HG03521 (cell line): ENCODE measurements at regions not wholly inside any gene's neighbourhood (a gene's known extent, or its start where the extent isn't known, plus 50 kb on each side); places are given as distances from the start of the nearest gene placed in this dataset.

Source experiments
- ATAC-seq: cut with Tn5 transposase; IDR thresholded peaks from one replicate; pipeline ENCODE4 v1.9.1; 2021; ENCODE audit warnings: mild to moderate bottlenecking, moderate library complexity; ENCODE audit not compliant: unreplicated experiment

DNA sequence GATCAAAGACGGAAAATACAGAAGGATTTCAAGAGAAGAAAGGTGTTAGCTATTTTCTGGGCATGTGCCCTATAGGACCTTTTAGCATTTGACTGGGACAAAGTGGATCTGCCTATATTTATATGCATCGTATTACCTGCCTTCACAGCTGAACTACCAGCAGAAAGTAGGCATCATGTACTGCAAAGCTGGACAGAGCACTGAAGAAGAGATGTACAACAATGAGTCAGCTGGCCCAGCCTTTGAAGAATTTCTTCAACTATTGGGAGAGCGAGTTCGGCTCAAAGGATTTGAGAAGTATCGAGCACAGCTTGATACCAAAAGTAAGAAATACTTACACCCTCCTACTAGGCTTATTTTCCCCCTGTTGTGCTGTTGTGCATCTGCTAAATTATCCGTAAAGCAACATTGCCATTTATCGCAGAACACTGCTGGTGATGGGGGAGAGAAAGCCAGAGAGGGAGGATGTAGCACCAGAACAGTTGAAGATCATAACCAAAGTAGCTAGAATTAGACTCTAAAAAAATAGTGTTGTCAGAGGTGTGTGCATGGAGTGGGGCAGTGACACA is 282.0 kb upstream of the RGS6 start:
- ATAC-seq, result no peak

DNA sequence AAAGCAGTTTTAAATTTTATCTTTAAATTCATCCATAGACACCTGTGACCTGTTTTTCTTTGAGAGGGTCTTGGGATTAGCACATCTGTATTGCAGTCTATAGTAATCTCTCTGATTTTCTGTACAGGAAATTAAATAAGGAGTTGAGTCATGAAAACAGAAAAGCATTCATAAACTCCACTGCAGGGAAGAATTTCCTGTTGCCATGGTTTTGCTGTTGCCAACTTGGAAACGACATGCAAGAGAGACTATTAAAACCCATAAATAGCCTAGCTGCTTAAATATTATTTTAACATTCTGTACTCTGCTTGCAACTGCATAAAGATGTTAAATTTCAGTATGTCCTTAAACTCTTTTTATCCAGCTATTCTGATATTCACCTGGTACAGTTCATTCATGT is 281.0 kb upstream of the RGS6 start:
- ATAC-seq, result no peak

DNA sequence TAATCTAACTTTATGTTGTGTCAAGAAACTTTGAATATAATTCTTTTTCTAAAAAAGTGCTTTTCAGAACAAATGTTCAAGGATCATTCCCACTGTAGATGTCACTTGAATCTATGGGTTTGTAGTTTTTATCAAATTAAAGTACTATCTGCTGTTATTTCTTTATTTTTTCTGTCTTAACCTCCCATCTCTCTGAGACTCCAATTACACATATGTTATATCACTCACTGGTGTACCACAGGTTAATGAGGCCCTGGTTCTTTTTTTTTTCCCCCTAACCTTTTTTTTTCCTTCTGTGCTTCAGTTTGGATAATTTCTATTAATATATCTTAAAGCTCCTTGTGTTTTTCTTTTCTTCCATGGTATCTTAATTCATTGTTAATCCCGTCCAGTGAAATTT is 279.9 kb upstream of the RGS6 start:
- no peak for ATAC-seq

DNA sequence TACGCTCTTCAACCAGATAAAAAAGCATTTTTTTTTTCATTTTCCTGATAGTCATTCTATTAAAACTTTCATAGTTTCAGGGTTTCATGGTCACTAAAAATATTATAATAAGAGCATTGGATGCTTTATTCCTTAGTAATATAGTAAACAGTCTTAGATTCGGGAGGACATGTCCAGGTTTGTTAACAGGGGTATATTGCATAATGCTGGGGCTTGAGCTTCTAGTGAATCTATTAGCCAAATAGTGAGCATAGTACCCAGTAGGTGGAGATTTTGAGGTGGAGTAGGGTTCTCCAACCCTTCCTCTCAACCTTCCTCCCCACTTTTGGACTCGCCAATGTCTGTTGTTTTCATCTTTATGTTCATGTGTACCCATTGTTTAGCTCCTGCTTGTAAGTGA is 277.4 kb upstream of the RGS6 start:
- ATAC-seq, result no peak

DNA sequence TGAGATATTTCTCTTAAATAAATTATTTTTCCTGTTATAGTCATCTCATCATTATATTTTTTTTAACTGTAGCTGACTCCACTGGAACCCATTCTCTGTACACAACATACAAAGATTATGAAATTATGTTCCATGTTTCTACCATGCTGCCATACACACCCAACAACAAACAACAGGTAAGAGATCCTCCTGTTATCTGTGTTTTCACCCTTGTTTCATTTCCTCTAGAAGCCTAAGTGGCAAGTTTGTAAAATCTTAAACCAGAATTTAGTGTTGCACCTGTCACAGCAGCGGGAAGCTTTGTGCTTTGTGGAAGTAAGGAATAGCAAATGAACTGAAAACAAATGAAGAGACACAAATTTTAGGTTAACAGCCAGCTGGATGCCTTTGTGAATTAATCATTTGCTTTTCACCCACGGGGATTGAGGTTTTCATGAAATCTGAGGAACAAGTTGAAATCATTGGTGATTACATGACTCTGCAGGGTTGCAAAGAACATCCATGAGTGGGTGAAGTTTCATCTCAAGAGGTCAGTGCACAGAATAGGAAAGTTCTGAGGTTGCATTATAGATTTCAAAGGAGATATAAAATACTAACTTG is 273.9 kb upstream of the RGS6 start:
- no peak for ATAC-seq

DNA sequence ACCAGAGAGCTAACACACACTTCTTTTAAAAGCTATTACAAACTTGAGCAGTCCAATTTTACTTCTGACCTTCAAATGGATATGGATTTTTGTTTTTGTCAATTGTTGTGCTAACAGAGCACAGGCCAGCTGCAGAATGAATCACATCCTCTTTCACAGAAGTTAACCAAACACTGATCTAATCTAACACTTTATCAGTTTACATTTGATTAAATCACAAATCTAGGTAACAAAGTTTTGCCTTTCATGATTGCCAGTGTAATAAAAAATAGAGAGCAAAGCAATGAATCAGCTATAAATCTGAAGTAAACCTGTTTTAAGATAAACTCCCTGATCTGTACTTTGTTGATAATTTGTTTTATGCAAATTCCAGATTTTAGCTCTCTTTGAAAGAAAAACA is 273.1 kb upstream of the RGS6 start:
- ATAC-seq, result no peak

DNA sequence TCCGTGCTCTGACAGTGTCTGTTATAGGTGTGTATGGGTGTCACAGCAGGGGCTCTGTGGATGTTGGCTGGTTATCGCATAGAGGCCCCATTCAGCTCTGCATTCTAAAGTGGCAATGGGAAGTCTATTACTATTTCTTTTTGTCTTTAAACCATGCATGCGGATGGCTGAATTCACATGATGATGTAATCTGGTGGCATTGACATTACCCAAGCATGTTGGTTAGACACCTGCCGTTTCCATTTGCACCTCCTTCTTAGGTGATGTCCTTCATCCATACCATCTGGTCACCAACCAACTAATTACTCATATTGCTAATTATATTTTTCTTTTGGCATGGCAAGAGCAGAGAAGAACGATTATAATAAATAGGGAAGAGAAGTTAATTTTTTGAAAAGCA is 270.8 kb upstream of the RGS6 start:
- no peak for ATAC-seq

DNA sequence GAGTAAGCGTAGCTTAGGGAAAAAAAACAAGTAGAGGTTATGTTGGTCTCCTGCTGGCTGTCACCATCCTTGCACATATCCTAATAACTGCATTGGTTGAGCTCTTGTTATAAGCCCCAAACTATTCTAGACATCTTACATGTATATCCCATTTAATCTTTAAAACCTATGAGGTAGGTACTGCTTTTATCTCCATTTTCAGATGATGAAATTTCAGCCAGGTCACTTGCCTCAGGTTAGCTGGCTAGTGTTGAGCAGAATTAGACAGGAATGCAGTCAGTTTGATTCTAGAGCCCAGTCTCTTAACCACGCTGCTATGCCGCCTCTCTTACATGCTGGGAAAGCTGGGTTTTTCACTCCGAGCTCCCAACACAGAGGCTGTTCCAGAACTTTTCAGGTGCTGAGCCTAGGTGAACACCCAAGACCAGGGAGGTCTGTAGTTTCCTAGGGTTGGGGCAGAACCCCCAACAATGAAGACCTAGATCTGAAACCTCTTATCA is 269.9 kb upstream of the RGS6 start:
- ATAC-seq, result no peak

DNA sequence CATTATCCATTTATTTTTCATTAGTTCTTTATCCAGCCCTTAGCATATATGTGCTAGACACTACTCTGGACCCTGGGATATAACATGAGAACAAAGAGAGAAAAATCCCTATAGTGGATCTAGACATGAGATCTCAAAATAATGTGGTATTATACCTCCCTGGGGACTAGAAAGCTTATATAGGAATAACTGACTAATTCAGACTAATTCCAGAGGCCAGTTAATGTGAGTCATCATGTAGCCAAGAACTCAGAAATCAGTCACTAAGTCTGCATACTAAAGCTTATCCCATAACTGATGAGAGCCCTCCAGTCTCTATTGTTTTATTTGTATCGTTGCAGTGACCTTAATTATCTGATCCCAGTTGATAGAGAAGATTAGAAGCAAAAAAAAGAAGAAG is 267.1 kb upstream of the RGS6 start:
- no peak for ATAC-seq

DNA sequence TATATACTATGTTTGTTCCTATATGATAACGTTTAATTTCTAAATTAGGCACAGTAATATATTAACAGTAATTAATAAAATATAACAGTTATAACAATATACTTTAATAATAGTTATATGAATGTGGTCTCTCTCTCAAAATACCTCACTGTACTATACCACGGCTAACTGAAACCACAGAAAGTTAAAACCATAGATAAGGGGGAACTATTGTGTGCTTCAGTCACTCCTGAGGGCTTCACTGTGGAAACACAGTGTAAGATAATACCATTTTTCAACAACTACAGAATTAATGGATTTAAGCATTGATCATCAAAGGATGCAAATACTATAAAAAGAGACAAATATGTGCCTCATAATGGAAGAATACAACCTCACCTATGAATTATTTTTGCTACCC is 266.4 kb upstream of the RGS6 start:
- no peak for ATAC-seq

DNA sequence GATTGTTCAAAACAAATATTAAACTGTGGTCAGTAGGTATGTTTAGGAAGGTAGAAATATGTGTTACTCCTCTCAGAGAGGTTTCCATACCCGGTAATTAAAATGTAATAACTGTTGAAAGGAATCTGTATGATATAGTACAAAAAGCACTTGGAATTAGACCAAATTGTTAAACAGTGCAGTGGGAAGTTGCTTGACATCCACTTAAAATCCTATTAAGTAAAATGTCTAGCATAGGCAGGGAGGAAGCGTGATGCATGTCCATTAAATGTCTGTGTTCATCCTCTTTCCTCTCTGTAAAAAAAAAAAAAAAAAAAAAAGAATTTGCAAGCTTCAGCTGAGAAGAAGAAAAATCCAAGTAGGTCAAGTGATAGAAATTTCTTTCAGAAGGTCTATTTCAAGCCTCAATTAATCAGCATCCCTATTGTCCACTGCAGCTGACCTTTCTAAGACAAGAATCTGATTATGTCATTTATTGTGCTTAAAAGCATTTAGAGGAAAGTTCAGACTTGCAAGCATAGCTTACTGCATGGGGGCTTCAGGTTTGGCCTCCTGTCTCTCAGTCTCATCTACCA is 265.6 kb upstream of the RGS6 start:
- no peak for ATAC-seq

DNA sequence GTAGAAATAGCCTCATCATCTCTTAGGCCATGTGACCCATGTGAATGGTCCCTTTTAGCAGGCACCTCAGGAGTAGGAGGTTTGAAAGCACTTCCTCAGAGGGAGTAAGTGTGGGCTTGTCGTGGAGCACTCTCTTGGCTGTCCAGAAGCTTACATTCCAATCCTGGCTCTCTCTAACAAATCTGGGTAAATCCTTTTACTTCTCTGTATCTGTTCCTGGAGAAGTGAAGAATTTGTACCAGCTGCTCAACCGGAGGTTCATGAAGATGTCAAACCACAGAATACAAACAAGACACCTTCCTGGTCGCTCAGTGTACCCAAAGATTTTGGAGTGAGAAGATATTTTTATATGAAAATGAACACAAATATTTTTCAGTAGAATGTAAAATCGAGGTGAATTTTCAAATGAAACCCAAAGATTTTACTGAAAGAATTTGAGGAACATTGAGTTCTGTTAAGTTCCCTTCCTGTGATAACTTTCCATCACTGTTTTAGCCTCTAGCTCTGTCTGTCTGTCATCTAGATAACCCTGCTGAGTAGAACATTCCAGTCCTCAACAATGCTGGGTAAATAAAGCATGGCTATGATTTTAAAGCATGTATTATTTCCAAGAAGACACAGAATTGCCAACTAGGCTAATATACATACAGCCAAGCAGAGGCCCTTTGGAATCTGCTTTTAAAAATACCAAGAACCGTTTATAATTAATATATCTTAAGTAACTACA is 263.9 kb upstream of the RGS6 start:
- ATAC-seq, result no peak

DNA sequence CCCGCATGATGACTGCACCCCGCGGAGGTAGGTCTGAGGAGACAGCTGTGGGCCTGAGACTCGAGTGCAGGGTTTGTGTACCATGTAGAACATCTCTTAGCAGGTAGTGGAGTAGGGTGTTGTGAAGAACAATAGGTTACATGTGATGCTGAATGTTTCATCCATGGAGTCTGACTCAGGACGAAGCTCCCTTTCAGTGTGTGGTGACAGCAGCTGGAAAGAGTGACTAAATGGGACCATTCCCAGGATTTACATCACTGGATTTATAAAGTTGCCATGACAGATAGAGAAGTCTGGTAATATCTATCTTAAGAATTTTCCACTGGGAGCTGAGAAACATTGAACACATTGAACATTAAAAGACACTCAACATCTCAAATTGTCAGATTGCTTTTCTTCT is 259.6 kb upstream of the RGS6 start:
- no peak for ATAC-seq

DNA sequence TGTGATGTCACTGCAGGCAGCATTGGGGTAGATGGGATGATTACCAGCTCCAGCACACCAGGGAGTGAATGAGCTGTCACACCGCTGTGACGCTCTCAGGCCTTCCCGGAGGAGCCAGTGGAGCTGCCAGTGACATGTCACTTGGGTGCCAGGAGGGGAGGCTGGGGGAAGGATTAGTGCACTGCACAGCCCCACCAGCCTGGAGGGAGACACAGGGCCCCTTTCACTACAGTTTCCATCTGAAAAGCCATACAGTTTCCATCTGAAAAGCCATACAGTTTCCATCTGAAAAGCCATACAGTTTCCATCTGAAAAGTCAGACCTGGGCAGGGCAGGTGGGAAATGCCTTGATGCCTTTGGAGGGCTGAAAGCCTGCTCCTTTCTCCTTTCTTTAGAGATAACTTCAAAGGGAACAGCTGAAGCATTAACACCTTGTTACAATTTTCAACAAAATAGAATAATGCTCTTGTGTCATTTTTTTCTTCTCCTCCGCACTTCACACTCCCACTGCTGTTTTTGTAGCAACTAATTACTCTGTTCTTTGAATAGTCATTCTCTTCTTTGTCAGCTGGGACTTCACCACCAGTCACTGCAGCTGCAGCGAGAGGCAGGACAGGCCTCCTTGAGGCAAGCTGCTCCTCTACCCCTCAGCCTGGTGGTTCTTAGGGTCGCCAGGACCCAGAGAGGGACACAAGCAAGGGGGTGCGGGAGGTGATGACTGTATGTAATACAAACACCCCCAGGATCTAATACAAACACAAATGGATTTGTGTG is 256.9 kb upstream of the RGS6 start:
- ATAC-seq, result no peak

DNA sequence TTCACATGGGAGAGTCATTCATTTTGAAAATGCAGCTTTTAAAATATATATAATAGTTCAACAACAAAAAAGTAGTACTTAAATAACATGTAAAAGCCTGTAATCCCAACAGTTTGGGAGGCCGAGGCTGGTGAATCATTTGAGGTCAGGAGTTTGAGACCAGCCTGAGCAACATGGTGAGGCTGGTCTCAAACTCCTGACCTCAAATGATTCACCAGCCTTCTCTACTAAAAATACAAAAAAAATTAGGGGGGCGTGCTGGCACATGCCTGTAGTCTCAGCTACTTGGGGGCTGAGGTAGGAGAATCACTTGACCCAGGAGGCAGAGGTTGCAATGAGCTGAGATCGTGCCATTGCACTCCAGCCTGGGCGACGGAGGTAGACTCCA is 256.3 kb upstream of the RGS6 start:
- ATAC-seq, result no peak

DNA sequence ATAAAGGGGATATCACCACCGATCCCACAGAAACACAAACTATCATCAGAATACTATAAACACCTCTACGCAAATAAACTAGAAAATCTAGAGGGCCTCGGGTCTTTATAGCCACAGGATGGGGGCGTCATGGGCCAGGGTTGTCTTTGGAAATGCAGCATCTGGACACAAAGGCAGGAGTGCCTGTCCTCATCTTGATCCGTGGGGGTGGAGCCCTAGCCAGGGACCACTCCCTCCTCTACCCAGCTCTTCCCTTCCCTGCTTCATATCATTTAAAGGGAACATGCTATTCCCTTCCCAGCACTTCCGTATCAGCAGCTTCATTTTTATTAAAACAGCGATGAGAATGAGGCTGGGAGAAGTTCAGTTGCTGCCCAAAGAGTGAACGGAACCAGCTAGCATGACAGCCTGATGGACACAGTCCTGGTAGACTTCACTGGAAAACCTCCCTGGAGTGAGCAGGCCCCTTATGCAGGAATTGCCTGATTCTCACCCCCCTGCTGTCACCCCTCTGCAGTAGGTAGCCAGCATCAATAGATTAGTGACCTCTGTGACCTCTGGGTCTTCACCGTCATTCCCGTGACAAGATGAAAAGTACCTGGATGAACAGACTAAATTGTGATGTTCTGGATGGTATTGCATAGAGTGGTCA is 251.4 kb upstream of the RGS6 start:
- no peak for ATAC-seq

DNA sequence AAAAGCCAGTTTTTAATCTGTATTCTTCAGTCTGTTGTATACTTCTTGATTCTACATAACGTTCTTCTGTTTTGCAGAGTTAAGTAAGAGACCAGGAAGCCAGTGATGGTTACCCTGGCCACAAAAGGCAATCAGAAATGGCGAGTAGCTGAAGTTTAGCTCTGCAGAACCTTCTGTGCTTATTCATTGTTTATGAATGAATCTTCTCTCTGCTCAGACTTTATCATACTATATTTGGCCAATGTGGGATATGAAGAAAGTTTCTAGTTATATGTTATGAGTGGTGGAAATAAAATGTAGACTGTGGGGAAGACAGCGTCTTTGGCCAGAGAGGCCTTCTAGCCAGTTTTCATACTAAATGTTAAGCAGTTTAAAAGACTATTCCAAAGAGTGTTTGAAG is 249.9 kb upstream of the RGS6 start:
- ATAC-seq, result no peak

DNA sequence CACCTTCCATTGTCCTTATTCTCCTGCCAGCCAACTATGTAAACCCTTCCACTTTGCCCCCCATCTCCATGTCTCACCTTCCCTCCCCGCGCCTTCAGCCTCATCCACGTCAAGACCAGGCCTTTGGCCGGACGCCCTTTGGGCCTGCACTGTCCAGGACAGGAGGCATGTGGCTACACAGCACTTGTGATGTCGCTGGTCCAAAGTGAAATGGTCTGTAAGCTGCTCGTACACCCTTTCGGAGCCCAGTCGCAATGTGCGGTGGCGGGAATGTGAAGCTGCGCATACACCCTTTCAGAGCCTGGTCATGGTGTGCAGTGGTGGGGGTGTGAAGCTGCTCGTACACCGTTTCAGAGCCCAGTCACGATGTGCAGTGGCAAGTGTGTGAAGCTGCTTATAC is 247.9 kb upstream of the RGS6 start:
- ATAC-seq, result no peak

DNA sequence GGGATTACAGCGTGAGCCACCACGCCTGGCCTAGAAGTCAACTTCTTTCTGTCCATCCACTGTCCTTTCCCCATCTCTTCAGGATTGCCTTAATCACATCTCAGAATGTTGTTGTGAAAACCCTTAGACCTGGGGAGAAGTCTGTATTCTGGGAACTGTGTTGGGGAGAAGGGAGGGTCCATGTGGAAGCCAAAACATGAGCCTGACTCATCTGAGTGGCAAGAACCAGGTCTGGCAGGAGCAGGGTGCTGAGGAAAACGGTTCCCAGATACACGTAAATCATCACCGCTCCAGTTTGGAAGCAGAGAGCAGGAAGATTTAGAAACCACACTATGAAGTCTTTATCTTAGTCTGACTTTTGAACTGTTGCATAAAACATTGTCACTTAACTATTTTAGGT is 245.6 kb upstream of the RGS6 start:
- ATAC-seq, result no peak

DNA sequence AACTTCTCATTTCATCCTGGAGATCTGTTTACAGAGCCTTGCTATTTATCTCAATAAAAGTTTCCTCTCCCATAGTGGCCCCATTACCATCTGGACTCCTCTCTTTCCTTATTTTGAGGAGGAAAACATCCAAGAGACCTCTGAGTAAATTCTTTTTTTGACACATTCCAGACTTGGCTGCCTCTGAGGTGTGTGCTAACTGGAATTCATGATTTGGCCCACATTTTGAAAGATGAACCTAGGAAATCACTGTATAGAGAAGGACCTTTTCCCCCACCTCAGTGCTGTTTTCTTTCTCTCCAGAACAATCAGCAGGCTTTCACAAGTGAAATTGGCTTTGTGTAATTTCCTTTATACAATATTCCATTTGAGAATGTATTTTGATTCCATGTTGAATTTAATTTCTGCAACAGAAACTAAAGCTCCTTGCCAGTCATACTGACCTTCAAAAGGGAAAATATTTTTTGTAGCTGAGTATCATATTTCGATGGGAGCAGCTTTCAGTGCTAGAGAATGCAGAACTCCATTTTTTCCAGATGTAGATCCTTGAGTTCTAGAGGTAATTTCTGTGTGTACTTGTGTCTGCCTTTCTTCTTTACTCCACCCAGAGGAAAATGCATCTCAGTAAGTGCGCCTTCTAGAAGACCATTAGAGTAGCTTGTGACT is 244.9 kb upstream of the RGS6 start:
- no peak for ATAC-seq
